ENCODE measurements at regions not wholly inside any gene's neighbourhood (a gene's known extent, or its start where the extent isn't known, plus 50 kb on each side); places are given as distances from the start of the nearest gene placed in this dataset.

GRCh38 chr7:47218378-47219176, 363.3 kb downstream of the TNS3 start:
- H3K9ac ChIP-seq (ENCODE audit: low read depth in 1 of 2, low read length in 2 of 2) = no peak overlapping the region
- no peak for DNase-seq (ENCODE audit: low spot score)
- TF ChIP-seq REST (IDR thresholded peaks at IDR 0.05) (no peak), RAD21 (IDR thresholded peaks at IDR 0.05) (no peak), CTCF (IDR thresholded peaks at IDR 0.05; ENCODE audit: low read depth, low read length, missing input control) (no peak), ZBTB33 (IDR thresholded peaks at IDR 0.05) (no peak), ATF3 (IDR thresholded peaks at IDR 0.05) (no peak), GABPA (IDR thresholded peaks at IDR 0.05 in 1 of 2, conservative IDR thresholded peaks at IDR 0.05 in 1 of 2) (no peak), HNF4A (conservative IDR thresholded peaks at IDR 0.05) (no peak), NR2F2 (IDR thresholded peaks at IDR 0.05) (no peak), TAF1 (conservative IDR thresholded peaks at IDR 0.05) (no peak), YY1 (IDR thresholded peaks at IDR 0.05) (no peak), RXRA (IDR thresholded peaks at IDR 0.05) (no peak), JUND (IDR thresholded peaks at IDR 0.05) (no peak), FOXA2 (IDR thresholded peaks at IDR 0.05) (no peak)
- H3K27me3 ChIP-seq (ENCODE audit: control insufficient read depth in 4 of 4, insufficient read depth in 4 of 4, low read length in 3 of 4) = no peaks in the 10 kb centered on the region
- no peaks in the 10 kb centered on the region for H3K36me3 ChIP-seq (ENCODE audit: control insufficient read depth in 4 of 4, insufficient read depth in 3 of 4, low read depth in 1 of 4, low read length in 3 of 4)
- no peaks in the 10 kb centered on the region for H3K9me3 ChIP-seq (ENCODE audit: control insufficient read depth in 4 of 4, low read length in 3 of 4)
- 88% methylated on average over 9 of the region's 9 CpGs for WGBS
- H3K4me1 ChIP-seq (ENCODE audit: control insufficient read depth in 4 of 4, insufficient read depth in 4 of 4, low read length in 3 of 4) = no peaks in the 10 kb centered on the region
- H3K27ac ChIP-seq (ENCODE audit: low read depth in 1 of 2, low read length in 2 of 2) = no peak overlapping the region
- H3K4me3 ChIP-seq (ENCODE audit: low read depth in 1 of 3, low read length in 3 of 3) = no peak overlapping the region

Measured in liver (tissue), 8 donors.